SHP77 treated with DMSO at 0.1 percent for 48 hours (cell line): ENCODE measurements at regions not wholly inside any gene's neighbourhood (a gene's known extent, or its start where the extent isn't known, plus 50 kb on each side); places are given as distances from the start of the nearest gene placed in this dataset.
A peak's percentile ranks its signal among the peaks of the same experiment; 100 is the strongest.
"Not testable (repeated sequence)": the region's sequence is repeated elsewhere in the genome, so short reads cannot be mapped to it uniquely, and the experiment has no call there.

Experiments used
- DNase-seq: peaks from one replicate; lab custom pipeline; 2025; lab: John Stamatoyannopoulos, UW

DNA sequence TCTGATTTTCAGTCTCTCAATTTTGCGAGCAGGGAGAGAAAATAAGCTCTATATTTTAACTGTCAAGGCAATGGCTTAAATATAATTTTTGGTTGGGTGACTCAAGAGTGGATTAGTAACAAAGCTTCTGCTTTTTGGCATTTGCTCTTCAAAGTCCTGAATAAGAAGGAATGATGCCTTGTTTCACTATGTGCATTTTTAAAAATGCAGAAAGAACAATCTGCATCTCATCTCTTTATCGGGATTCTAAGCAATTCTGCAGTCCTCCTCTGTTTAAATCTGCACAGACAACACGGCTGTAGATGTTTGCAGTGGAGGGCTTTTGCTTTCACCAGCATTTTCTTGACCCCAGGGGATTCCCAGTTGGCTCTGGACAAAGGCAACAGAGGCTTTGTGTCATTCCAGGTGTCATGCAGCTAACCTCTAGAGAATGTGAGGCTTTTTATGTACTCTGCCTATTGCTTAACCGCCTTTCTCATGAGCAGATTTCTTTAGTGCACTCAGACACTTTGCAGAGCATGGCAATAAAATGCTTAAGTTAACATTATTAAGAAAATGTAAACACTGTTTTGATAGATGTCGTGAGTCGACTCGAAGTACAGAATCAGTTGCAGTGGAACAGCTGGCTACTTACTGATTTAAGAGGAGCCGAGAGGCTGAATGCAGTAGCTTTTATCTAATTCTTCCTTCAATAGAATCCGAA lies 783.2 kb upstream of the NEGR1 start:
- peak; percentile 59 for DNase-seq

DNA sequence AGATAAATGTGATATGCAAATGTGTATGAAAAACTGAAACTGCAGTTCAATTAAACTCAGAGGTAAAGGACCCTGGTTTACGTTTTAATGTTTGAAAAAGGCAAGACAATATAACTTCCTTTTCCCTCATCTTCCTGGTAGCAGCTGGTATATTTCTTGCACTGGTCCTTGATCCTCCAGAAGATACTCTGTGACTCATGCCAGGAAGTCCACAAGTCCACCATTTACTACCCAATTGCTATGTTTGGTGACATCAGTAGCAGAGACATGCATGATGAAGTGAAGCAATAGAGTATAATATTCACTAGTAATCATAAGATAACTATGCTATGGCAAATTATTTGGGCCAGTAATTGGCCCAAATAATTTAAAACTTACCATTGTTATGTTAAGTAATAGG lies 774.5 kb upstream of the NEGR1 start:
- DNase-seq = no peak

DNA sequence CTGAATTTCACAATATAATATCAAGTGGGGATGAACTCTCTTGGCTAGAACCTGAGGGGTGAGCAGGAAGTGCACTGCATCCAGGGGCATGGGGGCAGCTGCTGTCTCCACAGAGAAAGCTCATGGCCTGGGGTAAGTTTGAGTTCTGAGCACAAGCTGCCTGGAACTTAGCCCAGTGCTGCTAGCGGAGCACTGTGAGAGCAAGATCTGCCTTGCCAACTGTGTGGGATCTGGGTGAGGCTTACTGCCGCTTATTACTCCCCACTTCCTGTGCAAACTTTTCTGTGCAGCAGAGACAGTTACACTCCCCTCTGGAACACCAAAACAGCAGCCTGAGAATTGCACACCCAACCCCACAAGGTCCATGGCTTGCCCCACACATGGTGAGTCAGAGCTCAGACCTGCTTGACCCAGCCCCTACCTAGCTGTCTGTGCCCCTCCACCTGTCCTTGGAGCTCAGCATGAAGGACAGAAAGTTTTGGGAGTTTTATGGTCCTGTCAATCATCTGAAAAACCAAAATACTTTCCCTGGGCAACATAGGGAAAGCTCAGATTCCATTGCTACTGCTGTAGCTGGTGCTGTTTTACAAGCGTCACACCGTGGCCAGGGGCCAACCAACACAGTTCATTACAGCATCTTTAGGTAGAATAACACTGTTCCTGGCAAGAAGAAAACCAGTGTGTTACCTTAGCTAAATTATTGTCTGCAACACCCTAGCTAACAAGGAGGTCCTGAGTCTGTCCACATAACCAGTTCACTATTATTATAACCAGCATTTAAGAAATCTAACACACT lies 762.1 kb upstream of the NEGR1 start:
- no peak for DNase-seq

DNA sequence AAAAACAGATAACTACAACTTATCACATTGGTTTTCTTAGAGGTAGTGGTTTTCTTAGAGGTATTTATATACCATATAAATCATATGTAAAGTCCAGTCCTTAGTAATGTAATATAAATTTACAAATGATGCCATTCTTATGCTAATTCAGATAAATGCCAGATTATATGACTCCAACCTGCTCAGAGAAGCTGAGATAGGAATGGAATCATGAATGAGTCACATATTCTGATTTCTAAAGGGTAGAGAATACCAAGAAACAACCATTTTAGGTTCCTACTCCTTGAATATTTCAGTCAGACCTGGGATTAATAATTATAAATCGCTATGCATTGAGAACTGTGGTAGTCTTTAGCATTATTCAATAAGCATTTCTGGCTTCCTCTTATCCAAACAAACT lies 760.1 kb upstream of the NEGR1 start:
- no peak for DNase-seq

DNA sequence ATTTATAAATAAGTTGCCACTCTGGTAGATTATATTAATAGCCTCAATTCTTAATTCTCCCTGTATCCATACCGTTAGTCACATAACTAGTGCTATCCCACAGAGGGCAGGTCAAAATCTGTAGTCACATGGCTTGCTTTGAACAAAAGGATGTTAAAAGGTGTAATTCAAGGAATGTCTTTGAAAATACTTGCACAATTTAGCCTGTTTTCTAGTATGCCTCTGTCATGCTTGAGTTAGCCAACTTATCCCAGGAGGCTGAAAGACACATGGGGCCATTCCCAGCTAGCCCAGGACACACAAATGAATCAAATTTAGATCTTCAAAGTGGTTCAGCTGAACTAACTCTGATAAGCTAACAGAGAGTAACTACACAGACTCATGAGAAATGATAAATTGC lies 758.5 kb upstream of the NEGR1 start:
- DNase-seq = no peak

DNA sequence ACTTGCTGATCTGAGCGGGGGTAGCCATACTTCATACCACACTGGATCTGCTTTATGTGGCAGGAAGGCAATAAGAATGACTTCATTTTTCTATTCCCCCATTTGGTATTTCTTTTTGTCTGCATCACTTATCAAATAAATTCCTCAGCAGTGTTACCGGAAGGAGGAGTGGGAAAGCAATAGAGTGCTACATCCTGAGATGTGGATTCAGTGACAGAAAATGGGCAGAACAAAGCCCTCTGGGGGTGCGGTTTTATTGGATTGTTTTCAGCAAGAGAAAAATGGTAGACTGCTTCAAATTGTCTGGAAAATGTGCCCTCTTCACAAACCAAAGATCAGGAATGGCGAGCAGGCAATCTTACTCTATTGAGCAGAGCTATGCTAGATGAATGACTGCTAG lies 751.9 kb upstream of the NEGR1 start:
- DNase-seq = no peak

DNA sequence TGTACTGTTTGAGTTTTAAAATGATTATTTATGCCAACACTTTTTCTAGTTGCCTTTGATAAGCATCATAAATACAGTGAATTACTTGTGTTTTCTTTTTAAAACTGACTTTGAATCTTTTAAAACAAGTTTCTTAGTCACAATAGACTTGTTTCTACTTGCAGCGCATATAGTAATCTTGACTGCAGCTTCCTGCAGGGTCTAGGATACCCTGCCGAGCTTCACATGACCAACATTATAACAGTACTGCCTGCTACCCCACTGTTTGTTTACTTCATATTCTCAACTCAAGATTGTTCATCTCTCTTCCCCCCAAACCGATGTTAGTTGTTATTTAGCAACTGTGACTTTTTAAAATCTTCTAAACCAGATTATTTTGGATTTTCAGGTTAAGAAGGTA lies 751.3 kb upstream of the NEGR1 start:
- DNase-seq = no peak

DNA sequence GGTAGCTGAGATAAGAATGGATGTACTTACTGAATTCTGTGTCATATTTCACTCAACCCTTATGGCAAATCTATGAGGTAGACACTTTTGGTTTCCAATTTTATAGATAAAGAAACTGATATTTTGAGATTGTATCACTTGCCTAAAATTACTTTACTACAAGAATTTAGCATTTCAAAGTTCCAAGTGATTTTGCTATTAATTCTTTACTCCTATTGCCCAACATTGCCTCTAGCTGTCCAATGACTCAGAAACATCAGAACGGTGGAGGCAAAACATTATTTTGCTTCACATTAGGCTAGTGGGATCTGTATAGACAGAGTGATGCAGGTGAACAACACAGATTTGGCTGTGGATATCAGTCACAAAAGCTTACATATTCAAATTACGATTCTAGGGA lies 747.2 kb upstream of the NEGR1 start:
- DNase-seq = no peak

DNA sequence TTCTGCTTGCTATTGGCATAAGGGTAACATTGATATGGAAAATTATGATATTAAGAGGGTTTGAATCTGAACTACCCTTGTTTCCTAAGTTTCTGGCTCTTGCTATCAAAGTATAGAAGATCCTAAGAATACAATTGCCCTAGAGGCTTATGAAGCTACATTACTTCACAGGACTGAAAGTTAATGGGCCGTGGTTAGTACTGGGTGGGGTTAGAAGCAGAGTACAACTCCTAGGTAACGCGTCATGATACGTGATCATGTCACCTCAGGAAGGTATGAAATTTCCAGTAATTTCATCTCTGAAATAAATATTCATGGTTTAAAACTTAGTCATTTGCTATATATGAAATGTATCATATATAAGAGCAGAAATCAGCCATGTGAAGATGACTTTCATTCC lies 743.8 kb upstream of the NEGR1 start:
- no peak for DNase-seq

DNA sequence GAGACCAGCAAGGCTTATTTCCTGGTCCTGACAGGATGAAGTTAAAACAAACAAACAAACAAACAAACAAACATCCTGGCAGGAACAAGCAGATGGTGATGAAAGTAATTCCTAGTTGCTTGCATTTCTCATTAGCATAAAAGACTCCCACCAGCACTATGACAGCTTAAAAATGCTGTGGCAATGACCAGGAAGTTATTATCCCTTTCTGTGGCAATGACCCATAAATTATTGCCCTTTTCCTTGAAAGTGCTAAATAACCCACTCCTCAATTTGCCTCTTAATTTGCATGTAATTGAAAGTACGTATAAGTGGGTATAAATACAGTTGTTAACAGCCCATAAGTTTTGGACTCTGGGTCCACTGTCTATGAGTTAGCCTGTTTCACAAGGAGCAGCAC lies 727.6 kb upstream of the NEGR1 start:
- DNase-seq = no peak

DNA sequence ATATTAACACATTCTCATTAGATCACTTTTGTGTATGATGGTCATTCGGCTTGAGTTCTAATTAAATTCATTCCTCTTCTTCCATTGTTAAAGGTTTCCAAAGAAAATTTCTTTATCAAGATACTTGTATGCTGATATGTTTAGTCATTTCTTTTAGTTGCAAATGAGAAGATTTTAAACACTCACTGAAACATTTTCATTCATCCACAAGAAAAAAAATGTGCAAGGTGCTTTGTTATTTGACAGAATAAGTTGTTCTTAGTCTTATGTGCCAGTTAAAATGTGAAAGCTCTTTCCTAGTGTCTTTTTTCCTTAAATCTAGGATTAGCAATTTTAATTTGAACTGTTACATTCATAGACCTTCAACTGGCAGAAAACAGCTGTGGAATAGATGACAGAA lies 727.0 kb upstream of the NEGR1 start:
- DNase-seq = no peak

DNA sequence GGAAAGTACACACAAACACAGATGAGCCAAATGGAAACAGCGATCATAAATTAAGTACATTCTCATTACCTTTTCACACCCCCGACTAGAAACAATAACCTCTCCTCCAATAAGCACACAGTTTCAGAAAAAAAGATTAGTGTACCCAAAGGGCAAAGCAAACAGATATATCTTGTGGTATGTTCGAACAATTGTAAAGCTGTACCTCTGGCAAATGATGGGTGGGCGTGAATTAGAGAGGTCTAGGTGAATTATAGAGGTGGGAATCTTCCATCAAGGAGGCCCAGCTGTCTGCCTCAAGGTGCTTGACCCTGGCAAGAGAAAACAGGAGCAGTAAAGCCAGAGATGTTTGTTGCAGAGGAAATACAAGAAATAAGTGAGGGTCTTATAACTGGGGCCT lies 715.3 kb upstream of the NEGR1 start:
- DNase-seq = no peak

DNA sequence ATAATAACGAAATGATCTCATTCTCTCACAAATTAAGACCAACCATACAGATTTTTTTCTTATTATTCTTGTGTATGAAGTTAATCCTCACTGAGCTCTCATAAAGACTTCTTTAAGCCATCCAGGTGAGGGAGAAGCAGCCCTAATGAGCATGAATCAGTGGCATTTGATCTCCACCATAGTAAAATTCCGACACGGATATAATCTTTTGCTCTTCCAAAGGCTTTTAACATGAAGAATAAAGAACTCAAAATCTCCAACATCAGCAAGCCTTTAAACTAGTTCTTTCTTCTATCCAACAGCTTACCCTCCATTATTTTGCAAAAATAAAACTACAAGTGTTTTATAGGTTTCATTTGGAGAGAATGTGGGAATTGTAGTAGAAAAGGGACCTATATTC lies 714.7 kb upstream of the NEGR1 start:
- DNase-seq = no peak

DNA sequence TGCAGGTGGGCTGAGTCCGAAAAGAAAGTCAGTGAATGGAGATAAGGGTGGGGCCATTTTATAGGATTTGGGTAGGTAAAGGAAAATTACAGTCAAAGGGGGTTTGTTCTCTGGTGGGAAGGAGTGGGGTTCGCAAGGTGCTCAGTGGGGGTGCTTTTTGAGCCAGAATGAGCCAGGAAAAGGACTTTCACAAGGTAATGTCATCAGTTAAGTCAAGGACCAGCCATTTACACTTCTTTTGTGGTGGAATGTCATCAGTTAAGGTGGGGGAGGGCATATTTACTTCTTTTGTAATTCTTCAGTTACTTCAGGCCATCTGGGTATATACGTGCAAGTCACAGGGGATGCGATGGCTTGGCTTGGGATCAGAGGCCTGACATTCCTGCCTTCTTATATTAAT lies 705.5 kb upstream of the NEGR1 start:
- not testable (repeated sequence) for DNase-seq

DNA sequence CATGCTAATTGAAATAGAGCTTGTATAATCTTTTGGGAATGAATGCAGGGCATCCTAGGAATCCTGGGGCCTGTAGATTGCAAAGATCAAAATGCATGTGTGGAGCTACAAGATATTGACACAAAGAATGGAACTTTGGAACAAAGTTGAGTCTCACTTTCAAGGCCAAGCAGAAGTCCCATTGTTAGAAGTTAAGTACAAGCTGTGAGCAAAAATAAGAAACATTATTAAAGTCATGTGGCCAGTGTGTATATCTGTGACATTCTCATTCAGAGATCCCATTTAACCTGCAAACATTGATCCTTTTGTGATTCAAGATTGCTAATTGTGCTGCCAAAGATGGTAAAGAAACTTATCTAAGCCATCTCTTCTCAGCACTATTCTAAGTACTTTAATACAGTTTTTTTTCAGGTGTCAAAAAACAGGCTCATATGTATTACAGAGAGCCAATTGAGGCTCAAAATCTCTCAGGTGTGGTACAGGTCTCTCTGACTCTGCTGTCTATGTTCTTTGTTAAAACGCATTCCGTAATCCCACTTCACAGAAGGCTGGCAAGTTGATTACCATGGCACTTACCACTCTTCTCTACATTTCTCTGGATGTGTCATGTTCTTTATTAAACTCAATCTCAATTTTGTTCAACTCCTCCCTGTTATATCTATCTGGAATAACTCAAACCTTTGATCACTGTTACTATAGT lies 704.4 kb upstream of the NEGR1 start:
- DNase-seq = no peak

DNA sequence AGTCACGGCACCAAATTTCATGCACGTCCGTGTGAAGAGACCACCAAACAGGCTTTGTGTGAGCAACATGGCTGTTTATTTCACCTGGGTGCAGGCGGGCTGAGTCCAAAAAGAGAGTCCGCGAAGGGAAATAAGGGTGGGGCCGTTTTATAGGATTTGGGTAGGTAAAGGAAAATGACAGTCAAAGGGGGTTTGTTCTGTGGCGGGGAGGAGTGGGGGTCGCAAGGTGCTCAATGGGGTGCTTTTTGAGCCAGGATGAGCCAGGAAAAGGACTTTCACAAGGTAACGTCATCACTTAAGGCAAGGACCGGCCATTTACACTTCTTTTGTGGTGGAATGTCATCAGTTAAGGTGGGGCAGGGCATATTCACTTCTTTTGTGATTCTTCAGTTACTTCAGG lies 702.7 kb upstream of the NEGR1 start:
- not testable (repeated sequence) for DNase-seq

DNA sequence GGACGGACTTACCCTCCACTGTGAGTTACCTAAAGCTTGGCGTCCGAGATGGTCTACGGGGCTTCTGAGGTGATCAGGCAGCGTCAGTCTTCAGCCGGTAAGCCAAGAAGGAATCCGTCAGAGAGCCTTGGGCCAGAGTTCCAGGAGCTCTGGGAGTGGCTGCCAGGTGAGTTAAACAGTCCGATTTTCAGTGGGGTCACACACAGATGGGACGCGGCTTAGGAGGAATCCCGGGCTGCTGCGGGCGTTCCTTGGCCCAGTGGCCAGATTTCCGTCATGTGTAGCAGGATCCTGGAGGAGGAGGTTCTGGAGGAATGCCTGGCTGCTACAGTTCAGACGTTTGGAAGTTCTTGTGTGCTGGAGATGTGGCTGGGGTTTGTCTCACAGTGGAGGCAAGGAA lies 700.7 kb upstream of the NEGR1 start:
- not testable (repeated sequence) for DNase-seq

DNA sequence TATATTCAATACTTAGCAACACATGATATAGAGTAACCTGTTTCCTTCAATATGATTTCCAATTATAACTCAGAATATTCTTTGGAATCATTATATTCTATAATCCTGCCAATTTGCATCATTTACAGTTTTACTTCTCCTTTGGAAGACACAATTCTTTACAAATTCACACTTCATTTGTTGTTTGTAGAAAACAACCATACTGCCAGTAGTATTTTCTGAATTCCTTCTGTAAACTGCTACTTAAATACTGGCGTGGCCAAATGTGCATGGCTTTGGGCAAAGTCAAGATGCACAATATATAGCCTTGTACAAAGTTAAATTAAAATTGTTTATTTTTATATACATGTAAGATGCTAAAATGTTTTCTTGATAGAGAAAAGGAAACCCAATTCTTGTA lies 687.1 kb upstream of the NEGR1 start:
- DNase-seq = no peak

DNA sequence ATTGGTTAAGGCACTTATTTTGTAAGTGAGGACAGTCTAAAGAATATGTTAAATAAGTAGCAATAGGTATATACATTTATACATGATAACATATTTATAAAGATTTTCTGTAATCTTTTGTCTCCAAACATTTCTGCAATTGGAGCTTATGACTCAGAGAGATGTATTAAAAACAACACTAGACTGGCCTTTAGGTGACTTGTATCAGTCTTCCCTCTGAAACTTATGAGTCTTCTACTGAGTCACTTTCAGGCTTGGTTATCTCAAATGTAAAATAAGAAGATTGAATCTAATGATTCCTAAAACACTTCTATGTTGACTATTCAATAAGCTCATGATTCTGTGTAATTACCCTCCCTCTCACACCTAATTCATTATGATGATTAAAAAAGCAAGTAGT lies 672.6 kb upstream of the NEGR1 start:
- DNase-seq = no peak

DNA sequence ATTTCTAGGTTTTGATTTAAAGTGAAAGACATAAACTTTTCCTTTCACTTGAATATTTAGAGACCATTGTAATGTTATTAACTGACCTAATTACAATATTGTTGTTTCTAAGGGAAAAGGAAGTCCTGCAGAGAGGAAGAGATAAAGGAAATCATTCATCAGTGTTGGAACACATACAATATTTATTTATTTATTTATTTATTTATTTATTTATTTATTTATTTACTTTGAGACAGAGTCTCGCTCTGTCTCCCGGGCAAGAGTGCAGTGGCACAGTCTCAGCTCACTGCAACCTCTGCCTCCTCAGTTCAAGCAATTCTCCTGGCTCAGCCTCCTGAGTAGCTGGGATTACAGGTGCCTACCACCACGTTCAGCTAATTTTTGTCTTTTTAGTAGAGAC lies 668.6 kb upstream of the NEGR1 start:
- DNase-seq = not testable (repeated sequence)

DNA sequence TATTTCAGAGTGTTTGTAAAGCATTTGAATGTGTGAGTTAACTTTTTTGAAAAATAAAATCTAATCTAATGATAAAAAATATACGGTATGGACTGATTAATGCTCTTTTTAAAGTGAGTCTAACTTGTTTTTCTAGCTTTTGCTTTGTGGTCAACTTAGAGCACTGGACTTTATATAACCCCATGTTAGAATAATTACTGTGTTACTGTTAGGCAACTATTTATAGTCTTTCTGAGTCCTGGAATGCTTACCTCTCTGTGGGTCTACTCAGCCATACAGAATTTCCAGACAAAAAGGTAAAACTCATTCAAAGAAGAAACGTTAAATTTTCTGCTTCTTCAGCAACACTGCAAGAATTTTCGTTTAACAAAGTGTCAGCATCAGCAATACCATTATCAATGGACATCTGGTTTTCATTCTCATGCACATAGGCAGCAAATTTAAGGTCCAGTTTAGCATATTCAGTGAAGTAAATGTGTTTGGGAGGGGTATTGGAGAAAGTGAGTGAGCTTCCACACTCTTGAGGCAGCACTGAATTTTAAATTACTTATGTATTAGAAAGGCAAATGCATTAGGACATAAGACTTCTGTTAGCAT lies 664.7 kb upstream of the NEGR1 start:
- DNase-seq = no peak

DNA sequence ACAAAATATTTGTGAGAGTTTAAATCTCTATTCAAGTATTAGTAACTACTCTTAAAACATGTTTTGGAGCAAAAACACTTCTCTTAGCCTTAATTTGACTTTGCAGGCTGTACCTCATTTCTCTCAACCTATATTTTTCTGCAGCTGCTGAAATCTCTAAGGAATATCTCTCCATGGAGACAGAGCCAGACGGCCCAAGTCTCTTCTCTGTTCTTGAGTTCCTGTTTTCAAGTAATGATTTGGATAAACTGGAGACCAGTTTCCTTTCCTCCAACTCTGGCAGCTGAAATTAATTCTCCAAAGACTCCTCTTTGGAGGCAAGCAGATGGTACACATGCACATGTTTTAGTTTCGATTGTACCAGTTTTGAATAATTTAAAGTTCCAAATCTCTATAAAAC lies 659.7 kb upstream of the NEGR1 start:
- no peak for DNase-seq

DNA sequence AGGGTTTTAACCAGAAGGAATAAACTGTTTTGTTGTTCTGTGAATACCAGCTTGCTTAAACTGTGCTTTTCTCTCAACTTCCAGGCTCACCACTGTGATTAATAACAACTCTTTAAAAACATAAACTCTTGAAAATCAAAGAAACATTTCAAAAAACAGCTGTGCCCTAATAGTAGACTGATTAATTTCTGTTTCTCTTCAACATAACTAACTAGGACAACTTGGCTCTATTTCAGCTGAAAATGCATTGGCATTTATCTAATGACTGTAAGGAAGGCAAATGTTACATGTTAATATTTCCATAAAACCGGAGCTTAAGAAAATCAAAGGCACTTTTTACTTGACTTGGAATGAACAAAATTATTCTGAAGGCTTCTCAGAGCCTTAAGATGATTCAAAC lies 656.1 kb upstream of the NEGR1 start:
- no peak for DNase-seq
